ENCODE measurements at regions not wholly inside any gene's neighbourhood (a gene's known extent, or its start where the extent isn't known, plus 50 kb on each side); places are given as distances from the start of the nearest gene placed in this dataset.
A peak's percentile ranks its signal among the peaks of the same experiment; 100 is the strongest.

DNA sequence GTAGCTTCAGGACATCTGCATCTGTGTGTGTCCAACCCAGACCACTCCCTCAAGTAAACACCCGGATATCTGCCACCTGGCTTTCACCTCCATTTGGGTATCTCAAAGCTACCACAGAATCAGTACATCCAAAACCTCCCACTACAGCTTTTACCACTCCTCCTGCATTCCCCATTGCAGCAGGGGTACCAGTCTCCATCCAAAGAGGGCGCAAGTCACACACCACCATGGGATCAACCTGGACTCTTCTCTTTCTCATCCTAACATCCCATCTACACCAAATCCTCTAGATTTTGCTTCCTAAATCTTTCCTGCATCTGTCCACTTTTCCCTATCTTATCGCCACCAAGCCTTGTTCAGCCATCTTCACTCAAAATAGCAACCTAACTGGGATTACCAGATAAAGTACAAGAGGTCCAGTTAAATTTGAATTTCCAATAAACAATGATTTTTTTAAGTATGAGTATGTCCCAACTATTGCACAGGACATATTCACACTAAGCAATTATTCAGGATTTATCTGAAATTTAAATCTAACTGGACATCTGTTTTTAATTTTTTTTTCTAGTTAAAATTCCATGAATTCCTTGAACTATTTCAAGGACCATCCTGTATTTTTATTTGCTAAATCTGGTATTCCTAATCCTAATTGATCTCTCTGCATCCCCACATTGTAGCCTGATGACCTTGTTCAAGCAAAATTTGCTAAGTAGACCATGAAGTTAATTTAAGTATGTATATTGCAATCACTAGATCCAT lies 164.3 kb upstream of the MLN start:
- DNase-seq = no peak

GRCh38 chr6:33967265-33967767 lies 163.5 kb upstream of the MLN start:
- no peak for DNase-seq

DNA sequence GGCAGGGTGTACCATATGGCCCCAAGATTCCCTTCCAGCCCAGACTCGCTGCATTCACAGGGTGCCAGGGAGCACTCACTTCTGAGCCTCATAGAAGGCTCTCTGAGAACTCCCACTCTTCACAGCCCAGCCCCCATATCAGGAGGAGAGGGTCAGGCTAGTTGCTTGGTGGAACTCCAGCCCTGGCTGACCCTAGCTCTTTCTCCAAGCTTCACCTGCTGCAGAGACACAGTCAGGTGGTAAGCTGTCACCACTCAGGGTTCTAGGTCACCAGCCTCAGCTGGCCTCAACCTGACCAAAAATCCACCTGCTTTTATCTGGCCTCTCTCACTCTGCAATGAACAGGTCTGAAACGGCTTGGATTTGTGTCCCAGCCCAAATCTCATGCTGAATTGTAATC lies 162.7 kb upstream of the MLN start:
- DNase-seq = no peak

GRCh38 chr6:33965766-33966165 lies 162.0 kb upstream of the MLN start:
- DNase-seq = no peak

DNA sequence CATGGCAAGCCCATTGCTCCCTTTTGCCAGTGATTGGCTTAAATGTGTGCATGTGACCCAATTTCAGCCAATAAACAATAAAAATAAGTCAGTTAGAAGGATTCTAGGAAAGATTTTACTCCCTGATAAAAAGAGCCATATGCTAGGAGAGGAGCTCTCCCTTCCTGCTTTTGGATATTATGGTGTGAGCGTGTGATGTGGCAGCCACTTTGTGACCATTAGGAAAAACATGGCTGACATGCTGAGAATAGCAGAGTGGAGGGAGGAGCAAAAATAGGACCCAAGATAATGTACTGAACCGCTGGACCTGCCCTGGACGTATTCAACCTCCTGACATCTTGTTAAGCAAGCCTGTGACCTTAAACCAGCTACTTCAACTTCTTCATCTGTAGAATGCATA lies 160.6 kb upstream of the MLN start:
- DNase-seq = no peak

DNA sequence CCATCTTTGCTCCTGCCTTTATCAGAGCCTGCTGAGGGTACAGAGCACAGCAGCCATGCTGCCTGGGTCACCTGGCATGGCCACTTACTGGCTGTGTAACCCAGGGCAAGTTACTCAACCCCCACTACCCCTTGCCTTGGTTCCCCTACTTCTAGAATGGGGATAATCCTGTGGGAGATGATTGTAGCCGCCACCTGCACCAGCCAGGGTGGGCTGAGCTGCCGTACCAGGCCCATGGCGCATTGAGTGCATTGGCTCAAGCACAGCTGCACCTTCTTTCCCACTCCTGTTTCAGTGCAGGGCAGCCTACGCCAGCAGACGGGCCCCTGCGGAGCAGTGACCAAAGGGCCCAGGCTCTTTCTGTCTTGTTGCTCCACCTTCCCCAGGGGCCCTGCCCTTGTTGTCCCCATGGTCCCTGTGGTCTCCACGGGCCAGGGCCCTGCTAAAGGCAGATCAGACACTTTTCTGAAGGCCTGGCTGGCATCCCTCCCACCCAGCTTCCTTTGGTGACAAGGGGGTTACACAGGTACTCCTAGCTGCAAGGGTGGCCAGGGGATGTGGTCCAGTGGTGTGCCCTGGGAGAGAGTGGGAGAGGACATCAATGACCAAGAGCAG lies 159.4 kb upstream of the MLN start:
- DNase-seq = no peak

DNA sequence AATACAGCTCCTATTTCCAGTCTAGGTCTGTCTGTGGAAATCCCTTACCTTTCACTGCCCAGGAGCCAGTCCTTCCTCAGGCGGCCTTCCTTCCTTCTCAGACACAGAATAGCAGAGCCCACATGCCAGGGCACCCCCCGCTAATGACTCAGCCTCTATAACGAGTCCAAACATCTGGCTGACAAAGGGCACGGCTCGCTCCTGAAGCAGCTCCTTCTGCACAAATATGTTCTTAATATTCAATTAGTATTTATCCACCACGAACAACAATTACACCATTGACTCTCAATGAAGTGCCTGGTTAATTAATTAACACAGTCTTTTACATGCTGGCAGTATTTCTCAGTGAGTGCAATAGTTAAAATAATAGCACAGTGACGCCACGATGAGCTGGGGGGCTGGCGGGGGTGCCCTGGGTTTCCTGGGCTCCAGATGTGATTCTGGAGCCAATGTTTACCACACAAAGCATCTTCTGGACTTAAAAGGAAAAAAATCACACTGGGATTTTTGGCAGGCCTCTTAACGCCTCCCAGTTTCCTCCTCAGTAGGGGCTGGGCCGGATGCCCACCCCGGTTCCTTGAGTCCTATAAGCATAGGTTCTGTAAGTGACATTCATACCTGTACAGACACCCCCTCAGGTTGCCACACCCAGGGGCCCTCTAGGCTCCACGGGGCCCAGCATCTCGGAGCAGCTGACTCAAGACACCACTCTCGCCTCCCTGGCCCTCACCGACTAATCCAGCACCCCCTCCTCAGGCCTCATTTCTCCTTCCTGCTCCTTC lies 158.6 kb upstream of the MLN start:
- no peak for DNase-seq

- DNase-seq = no peak
Measured at GRCh38 chr6:33961691-33962090, 157.9 kb upstream of the MLN start.

GRCh38 chr6:33960345-33961313 lies 156.8 kb upstream of the MLN start:
- DNase-seq = no peak

DNA sequence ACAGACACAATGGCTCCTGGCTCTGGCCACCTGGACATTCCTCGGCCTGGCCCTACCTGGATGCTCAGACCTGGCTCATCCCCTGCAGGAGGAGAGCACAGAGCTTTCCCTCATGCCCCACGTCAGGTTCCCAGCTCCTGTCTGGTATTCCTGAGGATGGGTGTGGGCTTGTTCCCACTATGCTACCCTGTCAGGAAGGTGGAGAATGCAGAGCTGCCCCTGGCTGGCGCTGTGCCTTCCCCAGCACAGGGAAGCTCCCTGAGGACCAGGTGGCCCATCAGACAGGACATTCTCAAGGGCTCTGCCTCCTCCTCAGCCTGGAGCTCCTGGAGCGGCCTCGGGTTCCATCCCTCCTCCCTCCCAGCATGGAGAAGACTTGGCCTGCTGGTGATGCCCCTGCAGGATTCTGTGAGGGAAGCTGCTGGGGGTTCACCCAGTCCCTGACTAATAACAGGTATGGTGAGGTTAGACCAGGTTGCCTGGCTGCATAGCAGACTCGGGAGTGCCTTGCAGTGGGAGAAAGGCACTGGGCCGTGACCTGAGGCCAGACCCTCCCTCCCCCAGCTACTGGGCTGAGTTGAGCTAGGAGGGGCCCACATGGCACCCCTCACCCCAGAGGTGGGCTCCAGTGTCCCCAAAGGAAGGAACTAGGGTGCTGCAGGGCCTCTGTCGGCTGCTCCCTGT lies 156.0 kb upstream of the MLN start:
- no peak for DNase-seq

- no peak for DNase-seq
Measured at GRCh38 chr6:33959329-33959651, 155.5 kb upstream of the MLN start.

- peak; percentile 38 for DNase-seq
Measured at GRCh38 chr6:33958526-33959328, 154.9 kb upstream of the MLN start.

DNA sequence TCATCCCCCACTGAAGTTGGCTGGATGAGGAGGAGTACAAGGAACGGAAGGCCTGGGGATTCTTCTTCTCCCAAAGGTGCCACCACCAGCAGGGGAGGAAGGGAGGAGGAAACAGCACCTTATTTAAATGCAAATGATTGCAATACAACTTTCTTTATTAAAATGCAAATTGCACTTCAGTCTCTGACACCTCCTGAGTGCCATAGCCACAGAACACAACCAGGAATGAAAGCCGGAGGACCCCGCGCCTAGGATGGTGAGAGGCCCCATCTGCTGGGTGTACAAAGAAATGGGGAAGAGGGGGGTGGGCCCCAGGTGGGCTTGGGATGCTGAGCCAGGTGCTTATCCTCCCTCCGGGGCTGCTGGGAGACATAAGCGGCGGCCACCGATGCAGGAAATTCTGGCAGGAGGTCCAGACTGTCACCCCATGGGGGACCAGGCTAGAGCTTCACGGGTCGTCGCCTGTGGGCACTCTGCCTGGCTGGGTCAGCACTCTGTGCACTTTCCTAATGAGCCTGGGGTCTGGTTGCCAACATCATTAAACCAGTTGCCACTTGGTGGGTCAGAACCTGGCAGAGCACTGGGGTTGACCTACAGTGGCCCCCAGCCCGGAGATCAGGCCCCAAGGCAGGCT lies 154.2 kb upstream of the MLN start:
- DNase-seq = no peak

- no peak for DNase-seq
Measured at GRCh38 chr6:33957131-33957891, 153.5 kb upstream of the MLN start.

DNA sequence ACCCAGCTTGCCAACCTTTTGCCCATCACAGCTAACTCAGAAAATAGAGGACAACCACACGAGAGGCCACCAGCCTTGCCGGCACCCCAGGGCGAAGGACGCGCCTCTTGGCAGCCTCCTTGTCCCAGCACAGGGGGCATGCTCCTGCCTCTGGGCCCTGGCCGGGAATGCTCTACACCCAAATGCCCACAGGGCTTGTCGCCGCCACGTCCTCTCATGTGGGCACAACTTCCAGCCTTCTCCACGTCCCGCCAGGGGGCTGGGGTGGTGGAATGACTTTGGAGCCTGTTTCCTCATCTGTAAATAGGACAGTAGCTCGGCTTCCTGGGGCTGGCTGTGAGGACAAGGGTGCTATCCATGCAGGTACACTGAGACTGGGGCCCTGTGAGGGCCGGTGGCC lies 152.4 kb upstream of the MLN start:
- no peak for DNase-seq

DNA sequence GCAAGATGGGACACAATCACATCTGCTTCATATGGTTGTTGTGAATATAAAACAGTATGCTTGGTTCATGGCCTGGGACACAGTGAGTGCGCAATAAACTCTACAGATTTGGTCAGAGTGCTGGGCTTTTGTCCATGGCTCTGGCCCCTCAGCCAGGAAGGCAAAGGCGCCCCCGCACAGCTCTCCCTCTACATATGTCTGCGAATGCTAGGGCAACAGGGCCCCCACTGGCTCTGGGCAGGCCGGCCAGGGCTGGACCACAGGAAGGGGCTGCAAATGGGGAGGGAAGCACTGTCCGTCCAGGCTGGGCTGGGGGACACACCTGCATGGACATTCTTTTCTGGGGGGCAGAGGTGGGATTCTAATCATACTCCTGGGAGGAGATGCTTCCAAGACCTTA lies 151.8 kb upstream of the MLN start:
- no peak for DNase-seq

GRCh38 chr6:33954453-33954852 lies 150.7 kb upstream of the MLN start:
- DNase-seq = no peak

GRCh38 chr6:33953171-33953570 lies 149.4 kb upstream of the MLN start:
- DNase-seq = no peak

DNA sequence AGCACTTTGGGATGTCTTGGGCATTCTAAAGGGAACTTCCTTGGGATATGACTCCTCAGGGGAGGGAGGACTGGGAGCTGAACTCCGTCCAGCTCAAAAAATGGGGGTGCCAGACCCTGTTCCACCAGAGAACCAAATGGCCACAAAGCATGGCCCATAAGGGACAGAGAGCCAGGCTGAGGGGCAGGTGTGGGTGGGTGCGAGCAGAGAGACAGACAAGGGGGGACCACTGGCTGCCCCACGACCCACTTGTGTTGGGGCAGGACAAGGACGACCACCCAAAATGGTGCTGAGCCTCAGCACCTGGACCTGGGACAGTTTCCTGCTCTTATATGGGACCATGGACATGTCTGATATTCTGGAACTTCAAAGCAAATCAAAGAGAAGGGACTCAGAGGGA lies 148.2 kb upstream of the MLN start:
- no peak for DNase-seq
